ENCODE measurements at regions not wholly inside any gene's neighbourhood (a gene's known extent, or its start where the extent isn't known, plus 50 kb on each side); places are given as distances from the start of the nearest gene placed in this dataset.

GRCh38 chr1:224496826-224497225 lies 62.2 kb upstream of the WDR26 start:
- H3K4me1 ChIP-seq = peaks cover 0 to 34% (median 6%) of the 10 kb centered on the region in 3 donors
- ATAC-seq (no peak), DNase-seq (no peak), FAIRE-seq (no peak)
- H3K27ac ChIP-seq = no peak overlapping the region
- H3K36me3 ChIP-seq = no peaks in the 10 kb centered on the region
- no peak overlapping the region for H3K4me3 ChIP-seq
- intact Hi-C loops (cut with DNase I) = no loop called here
- no peaks in the 10 kb centered on the region for H3K9me3 ChIP-seq
- H3K27me3 ChIP-seq = no peaks in the 10 kb centered on the region
- 99 to 100% methylated on average over 1 of the region's 1 CpG for WGBS, 2 donors
- TF ChIP-seq CTCF (IDR thresholded peaks at IDR 0.05) = no peak

GRCh38 chr1:224497714-224498573 lies 63.3 kb upstream of the WDR26 start:
- Histone ChIP-seq H3K4me3 (no peak overlapping the region), H3K27ac (peak overlapping the region; percentile 51 to 80 (median 70)), H3K27me3 (no peaks in the 10 kb centered on the region), H3K36me3 (no peaks in the 10 kb centered on the region), H3K9me3 (no peaks in the 10 kb centered on the region), H3K4me1 (peaks cover 9 to 33% (median 10%) of the 10 kb centered on the region in 3 donors)
- WGBS, 2 donors = 57 to 65% methylated on average over 3 of the region's 3 CpGs
- intact Hi-C loops (cut with DNase I) = no loop called here
- FAIRE-seq = no peak
- peak in 3 of 4 donors; percentile 28 to 65 (median 41) for ATAC-seq
- no peak for TF ChIP-seq CTCF (IDR thresholded peaks at IDR 0.05)
- DNase-seq = peak in 1 of 6 donors; percentile 32

GRCh38 chr1:224498574-224499170 lies 64.1 kb upstream of the WDR26 start:
- Histone ChIP-seq H3K4me1 (peaks cover 14 to 33% (median 15%) of the 10 kb centered on the region in 3 donors), H3K27me3 (no peaks in the 10 kb centered on the region), H3K36me3 (no peaks in the 10 kb centered on the region), H3K4me3 (no peak overlapping the region), H3K9me3 (no peaks in the 10 kb centered on the region), H3K27ac (peak overlapping the region; percentile 51 to 80 (median 70))
- FAIRE-seq (no peak), ATAC-seq (peak in 2 of 4 donors; percentile 5 to 19), DNase-seq (peak in 1 of 6 donors; percentile 27)
- WGBS, 2 donors = 68 to 70% methylated on average over 12 of the region's 12 CpGs
- intact Hi-C loops (cut with DNase I) = no loop called here
- TF ChIP-seq CTCF (IDR thresholded peaks at IDR 0.05) = no peak

- TF ChIP-seq CTCF (IDR thresholded peaks at IDR 0.05) = no peak
- H3K27ac ChIP-seq = peak overlapping the region in 3 of 4 donors; percentile 51 to 80 (median 79)
- no peak for ATAC-seq
- 34 to 41% methylated on average over 2 of the region's 2 CpGs for WGBS, 2 donors
- no peak overlapping the region for H3K4me3 ChIP-seq
- intact Hi-C loops (cut with DNase I) = no loop called here
- H3K36me3 ChIP-seq = no peaks in the 10 kb centered on the region
- peaks cover 15 to 37% (median 19%) of the 10 kb centered on the region in 3 donors for H3K4me1 ChIP-seq
- no peak for DNase-seq
- no peak for FAIRE-seq
- H3K27me3 ChIP-seq = no peaks in the 10 kb centered on the region
- no peaks in the 10 kb centered on the region for H3K9me3 ChIP-seq
These were observed 64.6 kb upstream of the WDR26 start for GRCh38 chr1:224499204-224499603.
